HG03439 (cell line): ENCODE measurements at regions not wholly inside any gene's neighbourhood (a gene's known extent, or its start where the extent isn't known, plus 50 kb on each side); places are given as distances from the start of the nearest gene placed in this dataset.
"Not testable (repeated sequence)": the region's sequence is repeated elsewhere in the genome, so short reads cannot be mapped to it uniquely, and the experiment has no call there.

Experiments used
- ATAC-seq: cut with Tn5 transposase; IDR thresholded peaks from one replicate; pipeline ENCODE4 v1.9.1; 2021; ENCODE audit warnings: mild to moderate bottlenecking, moderate library complexity; ENCODE audit not compliant: unreplicated experiment

DNA sequence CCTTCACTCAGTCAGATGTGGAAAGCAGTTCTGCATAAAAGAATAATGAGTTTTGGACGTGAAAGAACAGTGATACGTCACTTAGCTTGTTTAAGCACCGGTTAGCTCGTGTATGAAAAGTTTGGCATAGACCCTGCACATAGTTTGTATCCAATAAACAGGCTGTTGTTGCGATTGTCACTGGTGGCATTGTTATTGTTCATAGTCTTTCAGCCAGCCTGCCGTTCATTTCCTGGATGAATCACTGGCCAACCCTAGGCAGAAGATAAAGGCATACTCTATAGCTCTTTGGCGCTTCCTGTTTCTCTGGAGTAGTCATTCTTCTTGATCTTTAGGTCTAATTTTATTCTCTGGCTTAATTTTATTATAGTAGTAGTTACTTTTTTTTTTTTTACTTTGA, 57.8 kb upstream of the ANKRD30A start:
- no peak for ATAC-seq

DNA sequence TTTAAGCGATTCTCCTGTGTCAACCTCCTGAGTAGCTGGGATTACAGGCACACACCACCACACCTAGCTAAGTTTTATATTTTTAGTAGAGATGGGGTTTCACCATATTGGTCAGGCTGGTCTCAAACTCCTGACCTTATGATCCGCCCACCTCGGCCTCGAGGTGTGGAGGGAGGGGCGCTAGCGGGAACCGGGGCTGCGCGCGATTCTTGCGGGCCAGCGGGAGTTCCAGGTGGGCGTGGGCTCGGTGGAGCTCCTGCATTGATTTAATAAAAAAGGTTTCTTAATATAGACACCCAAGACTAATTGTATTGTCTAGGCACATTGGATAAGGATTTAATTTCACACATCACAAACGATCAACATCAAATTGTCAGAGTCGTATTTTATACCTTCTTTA, 63.1 kb upstream of the ANKRD30A start:
- not testable (repeated sequence) for ATAC-seq

DNA sequence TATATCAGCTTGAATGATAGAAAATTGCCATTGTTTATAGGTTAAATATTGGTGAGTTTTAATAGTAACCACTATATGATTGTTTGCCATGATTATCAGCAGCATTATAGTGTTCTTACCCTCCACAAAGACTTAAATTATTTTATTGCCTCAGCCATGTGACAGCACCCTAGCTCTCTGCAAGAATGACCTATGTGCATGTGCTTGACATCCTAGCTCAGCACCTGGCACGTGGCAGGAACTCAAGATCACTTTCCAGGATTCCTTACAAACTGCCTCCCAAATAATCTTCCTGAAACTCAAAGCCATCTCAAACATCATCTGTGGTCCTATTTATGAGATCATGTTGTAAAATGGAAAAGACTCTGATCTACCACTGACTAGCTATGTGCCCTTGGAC, 68.1 kb upstream of the ANKRD30A start:
- ATAC-seq = no peak

DNA sequence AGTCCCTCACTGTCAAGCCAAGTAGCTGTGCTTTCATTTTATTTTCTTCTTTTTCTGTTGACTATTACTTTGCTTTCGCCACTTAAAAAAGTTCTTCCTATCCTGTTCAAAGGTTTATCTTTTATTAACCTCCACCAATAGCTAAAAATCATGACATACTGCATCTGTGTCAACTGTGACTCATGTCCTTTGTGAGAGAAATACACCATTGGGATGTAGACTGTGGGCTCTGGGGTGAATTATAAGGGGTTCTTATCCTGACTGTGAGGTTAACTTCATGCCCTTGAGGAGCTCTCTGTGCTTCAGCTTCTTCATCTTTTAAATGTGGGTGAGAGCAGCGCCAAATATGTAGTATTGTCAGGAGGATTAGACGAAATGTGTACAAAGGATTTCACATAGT, 71.9 kb upstream of the ANKRD30A start:
- no peak for ATAC-seq

- ATAC-seq = not testable (repeated sequence)
These were observed 75.4 kb upstream of the ANKRD30A start for GRCh38 chr10:37049982-37050381.

DNA sequence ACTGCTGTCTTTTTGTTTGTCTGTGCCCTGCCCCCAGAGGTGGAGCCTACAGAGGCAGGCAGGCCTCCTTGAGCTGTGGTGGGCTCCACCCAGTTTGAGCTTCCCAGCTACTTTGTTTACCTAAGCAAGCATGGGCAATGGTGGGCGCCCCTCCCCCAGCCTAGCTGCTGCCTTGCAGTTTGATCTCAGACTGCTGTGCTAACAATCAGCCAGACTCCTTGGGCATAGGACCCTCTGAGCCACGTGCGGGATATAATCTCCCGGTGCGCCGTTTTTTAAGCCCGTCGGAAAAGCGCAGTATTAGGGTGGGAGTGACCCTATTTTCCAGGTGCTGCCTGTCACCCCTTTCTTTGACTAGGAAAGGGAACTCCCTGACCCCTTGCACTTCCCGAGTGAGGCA, 81.1 kb upstream of the ANKRD30A start:
- not testable (repeated sequence) for ATAC-seq

DNA sequence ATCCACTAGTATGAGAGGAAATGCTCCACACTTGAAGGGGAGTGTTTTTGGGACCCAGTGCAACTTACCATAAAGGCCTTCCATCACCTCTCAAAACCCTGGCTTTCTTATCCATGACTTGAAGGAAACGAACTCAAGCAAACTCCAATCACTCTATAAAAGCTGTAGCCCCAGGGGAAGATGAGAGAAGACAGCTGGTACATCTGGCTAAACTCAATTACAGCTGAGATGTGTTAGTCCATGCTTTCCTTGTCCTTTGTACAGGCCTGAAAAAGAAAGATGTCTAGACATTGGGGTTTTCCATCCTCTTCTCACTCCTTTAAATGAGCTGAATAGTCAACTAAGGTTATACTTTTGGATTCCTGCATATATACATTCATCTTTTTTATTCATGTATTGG, 89.5 kb upstream of the ANKRD30A start:
- ATAC-seq = no peak

- ATAC-seq = no peak
These were observed 109.9 kb upstream of the ANKRD30A start for GRCh38 chr10:37015498-37015897.

DNA sequence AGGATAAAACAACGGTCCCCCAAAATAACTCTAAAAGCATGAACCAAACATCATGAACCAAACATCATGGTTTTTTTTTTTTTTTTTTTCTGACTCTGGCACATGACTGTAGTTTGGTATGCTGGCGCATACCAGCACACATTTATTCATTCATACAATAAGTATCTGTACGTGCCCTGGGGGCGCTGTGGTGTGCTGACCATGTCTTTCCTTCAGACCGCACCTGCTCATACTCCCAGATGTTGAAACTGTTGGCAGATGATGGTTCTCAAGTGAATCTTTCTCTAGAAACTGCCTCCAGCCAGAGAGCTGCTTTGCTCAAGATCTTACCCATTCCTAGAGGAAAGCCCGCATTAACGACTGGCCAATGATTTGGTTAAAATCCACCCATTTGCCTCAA, 114.7 kb upstream of the ANKRD30A start:
- no peak for ATAC-seq

- ATAC-seq = not testable (repeated sequence)
These were observed 117.1 kb upstream of the ANKRD30A start for GRCh38 chr10:37008276-37008675.

DNA sequence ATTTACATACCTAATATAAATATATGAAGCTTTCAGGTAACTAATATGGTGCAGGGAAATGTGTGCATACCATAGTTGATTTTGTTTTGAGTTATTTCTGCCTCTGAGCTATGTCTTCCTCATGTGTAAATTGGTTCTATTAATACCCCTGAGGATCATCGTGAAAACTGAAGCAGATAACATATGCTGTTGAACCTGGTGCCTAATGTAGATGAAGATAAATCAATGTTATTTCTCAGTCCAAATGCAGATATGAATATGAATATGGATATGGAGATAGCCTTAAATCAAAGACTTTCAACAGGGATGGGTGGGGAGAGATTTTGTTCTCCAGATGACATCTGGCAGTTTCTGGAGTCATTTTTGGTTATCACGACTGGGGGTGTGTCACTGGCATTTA, 122.3 kb upstream of the ANKRD30A start:
- ATAC-seq = no peak

DNA sequence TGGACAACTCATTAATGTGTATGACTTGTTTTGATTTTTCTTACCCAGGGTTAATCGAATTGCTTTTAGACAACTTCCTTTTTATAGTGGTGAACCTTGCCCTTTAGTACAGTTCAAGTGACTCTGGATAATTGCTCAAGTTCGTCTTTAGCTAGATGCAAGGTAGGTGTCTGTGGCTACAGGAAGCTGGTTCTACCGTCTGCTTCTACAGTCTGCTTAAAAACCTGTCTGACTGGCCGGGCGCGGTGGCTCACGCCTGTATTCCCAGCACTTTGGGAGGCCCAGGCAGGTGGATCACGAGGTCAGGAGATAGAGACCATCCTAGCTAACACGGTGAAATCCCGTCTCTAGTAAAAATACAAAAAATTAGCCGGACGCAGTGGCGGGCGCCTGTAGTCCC, 129.6 kb upstream of the ANKRD30A start:
- ATAC-seq = not testable (repeated sequence)

- ATAC-seq = no peak
These were observed 130.5 kb upstream of the ANKRD30A start for GRCh38 chr10:36994886-36995285.

DNA sequence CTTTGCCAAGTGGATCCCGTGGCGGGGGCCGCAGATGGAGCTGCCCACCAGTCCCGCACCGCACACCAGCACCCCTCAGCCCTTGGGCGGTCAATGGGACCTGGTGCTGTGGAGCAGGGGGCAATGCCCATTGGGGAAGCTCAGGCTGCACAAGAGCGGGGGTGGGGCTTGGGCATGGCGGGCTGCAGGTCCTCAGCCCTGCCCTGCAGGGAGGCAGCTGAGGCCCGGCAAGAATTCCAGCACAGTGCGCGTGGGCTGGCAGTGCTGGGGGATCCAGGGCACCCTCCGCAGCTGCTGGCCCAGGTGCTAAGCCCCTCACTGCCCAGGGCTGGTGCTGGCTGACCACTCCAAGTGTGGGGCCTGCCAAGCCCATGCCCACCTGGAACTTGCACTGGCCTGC, 136.2 kb upstream of the ANKRD30A start:
- no peak for ATAC-seq

DNA sequence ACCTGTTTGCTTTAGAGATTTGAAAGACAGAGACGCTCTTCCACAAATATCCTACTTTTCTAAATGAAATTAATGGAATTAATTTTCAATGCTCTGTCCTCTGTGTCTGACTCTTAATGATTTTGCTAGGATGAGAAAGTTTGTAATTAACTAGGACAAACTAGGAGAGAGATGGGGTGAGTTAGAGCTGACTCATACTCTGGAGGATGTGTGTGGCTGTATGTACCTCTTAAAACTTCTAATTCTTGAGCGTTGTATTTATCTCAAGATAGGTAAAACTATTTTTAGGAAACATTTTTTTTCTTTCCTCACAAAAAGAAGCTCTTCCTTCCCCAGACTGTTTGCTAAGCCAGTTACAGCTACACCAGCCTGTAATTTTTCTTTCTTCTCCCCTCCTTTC, 178.8 kb upstream of the ANKRD30A start:
- no peak for ATAC-seq

DNA sequence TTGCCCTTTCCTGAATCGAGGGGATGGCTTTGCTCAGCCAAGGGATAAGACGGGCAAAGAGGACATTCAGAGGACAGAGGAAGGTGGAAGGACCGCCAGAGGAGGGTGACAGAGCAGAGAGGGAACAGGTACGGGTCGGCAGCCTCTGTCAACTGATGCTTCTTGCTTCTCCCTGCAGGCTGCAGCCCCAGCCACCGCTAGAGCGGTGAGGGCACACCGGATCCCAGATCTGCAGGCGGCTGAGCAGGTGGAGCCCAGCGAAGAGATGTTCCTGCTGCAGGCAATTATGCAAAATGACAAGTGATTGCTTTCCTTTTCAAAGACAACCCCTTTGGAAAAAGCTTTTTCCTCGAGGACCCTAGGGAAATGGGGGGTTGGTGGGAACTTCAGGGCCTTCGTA, 181.9 kb upstream of the ANKRD30A start:
- no peak for ATAC-seq

- no peak for ATAC-seq
These were observed 182.8 kb upstream of the ANKRD30A start for GRCh38 chr10:36942616-36943015.

DNA sequence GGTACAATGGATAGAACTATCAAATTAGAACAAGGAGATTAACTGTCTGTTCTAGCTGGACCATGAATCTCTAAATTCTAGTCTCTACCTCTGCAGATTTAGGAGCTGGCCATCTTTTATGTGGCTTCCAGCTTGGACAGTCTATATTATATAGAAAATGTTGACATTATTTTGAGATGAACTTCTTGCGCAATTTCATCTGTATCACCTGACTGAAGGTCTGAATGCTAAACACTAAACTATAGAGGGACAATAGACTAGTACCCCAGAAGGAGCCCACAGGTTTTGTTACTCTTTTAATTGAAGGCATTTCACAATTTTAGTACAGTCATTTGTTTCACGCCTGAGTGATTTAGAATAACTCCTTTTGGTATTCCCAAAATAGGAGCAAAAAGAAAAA, 222.4 kb upstream of the ANKRD30A start:
- ATAC-seq = no peak

DNA sequence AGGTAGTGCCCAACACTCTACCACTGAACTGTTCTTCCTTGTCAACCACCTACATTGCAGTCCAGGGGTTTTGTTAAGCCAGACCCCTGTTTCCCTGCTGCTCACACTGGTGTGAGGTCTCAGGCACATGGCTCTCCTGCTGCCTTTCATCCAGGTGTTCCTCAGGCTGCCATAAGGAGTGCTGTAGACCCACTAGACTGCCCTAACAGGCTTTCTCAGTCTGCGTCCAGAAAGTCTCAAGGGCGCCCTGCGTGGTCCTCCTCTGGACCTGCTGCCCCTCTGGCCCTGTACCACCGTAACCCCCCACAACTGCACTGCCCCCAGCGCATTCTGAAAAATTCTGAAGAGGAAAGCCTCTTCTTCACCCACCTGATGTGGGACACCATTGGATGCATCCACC, 225.7 kb upstream of the ANKRD30A start:
- ATAC-seq = no peak

GRCh38 chr10:36888925-36889573, 236.3 kb upstream of the ANKRD30A start:
- peak; percentile 76 for ATAC-seq

DNA sequence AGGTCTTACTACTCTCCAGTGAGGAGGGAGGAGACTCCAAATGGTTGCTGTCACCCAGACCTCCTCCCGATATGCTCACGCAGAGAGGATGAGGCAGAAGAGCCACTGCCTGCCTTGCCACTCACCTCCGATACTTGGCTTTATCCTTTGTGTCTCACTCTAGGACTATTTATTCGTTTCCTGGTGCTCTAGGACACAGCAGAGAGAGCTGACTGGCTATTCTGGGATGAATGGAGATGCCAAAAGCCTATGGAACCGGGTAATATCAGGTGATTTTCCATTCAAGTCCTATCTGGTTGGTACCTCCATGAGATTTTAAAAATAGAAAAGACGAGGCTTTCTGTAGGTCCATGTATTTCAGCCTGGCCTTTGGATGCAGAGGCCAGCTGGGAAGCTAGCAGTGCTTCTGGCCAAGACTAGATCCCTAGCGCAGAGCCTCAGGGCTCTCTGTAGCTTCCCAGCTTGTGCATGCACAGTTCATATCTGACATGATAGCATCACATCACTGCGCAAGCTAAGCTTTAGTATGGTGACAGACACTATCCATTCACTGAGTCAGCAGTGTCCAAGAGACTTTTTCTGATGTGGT, 239.0 kb upstream of the ANKRD30A start:
- no peak for ATAC-seq

DNA sequence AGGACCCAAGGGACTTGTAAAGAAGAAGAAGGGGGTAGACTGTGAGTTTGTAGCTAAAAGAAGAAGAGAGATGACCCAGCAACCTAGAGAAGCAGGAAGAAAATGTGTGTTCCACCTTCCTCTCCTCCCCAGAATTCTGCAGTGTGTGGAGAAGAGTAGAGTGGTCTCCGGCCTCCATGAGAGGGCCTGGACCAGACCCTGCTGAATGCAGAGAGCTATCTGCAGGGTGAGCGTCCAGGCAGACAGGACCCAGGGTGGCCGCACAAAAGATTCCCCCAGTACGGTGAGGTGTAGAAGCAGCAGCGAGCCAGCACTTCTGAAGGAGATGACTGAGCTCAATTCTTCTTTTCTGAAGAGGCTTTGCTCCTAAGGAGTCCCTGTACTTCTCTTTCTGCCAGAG, 239.7 kb upstream of the ANKRD30A start:
- no peak for ATAC-seq

DNA sequence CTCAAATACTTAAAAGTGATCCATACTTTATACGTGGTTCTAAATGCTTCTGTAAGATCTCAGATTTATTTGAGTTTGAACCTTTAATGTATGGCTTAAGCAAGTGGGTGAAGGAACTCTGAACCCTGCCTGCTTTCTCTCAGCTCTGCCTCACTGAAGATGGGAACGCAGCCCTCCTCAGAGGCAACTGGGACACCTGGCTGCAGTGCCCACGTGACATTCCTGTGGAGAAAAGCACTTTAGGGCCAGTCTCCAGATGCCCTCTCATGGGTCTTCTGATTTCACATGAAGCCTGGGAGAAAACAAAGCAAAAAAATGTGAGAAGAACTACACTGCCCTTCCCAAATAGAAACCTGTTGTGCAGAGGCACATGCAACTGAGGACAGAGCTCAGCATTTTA, 242.6 kb upstream of the ANKRD30A start:
- no peak for ATAC-seq
